ENCODE measurements at regions not wholly inside any gene's neighbourhood (a gene's known extent, or its start where the extent isn't known, plus 50 kb on each side); places are given as distances from the start of the nearest gene placed in this dataset.
A peak's percentile ranks its signal among the peaks of the same experiment; 100 is the strongest.

GRCh38 chr20:10921491-10922010 is 247.8 kb upstream of the JAG1 start:
- Histone ChIP-seq H3K27me3 (ENCODE audit: insufficient read depth, low read depth) (no peaks in the 10 kb centered on the region), H3K4me3 (IDR thresholded peaks at IDR 0.05; ENCODE audit: insufficient read depth, low read depth, low read length) (no peak overlapping the region), H3K36me3 (ENCODE audit: insufficient read depth) (no peaks in the 10 kb centered on the region), H3K4me1 (ENCODE audit: low read depth, poor library complexity, severe bottlenecking) (peaks cover 40% of the 10 kb centered on the region), H3K27ac (no peak overlapping the region), H2AFZ (ENCODE audit: low read depth) (no peak overlapping the region), H3K9ac (no peak overlapping the region), H3K4me2 (0 out of 2 replicates have a peak overlapping the region, but pooled peaks have one; percentile 61), H3K79me2 (ENCODE audit: insufficient read depth, low read depth) (no peaks in the 10 kb centered on the region), H4K20me1 (ENCODE audit: insufficient read depth) (no peaks in the 10 kb centered on the region)
- no peak for TF ChIP-seq CTCF (conservative IDR thresholded peaks at IDR 0.05; ENCODE audit: low read depth, low read length)

- Histone ChIP-seq H4K20me1 (ENCODE audit: insufficient read depth) (no peaks in the 10 kb centered on the region), H3K36me3 (ENCODE audit: insufficient read depth) (no peaks in the 10 kb centered on the region), H3K27ac (peak overlapping the region; percentile 76), H3K4me3 (IDR thresholded peaks at IDR 0.05; ENCODE audit: insufficient read depth, low read depth, low read length) (no peak overlapping the region), H3K9ac (peak overlapping the region; percentile 64; the same call in 1 of the 2 replicates), H2AFZ (ENCODE audit: low read depth) (peak overlapping the region; percentile 23; the same call in 1 of the 2 replicates), H3K79me2 (ENCODE audit: insufficient read depth, low read depth) (no peaks in the 10 kb centered on the region), H3K4me1 (ENCODE audit: low read depth, poor library complexity, severe bottlenecking) (peaks cover 40% of the 10 kb centered on the region), H3K4me2 (peak overlapping the region; percentile 61), H3K27me3 (ENCODE audit: insufficient read depth, low read depth) (no peaks in the 10 kb centered on the region)
- no peak for TF ChIP-seq CTCF (conservative IDR thresholded peaks at IDR 0.05; ENCODE audit: low read depth, low read length)
Measured at GRCh38 chr20:10922506-10922905, 248.7 kb upstream of the JAG1 start.

- Histone ChIP-seq H3K36me3 (ENCODE audit: insufficient read depth) (no peaks in the 10 kb centered on the region), H3K27me3 (ENCODE audit: insufficient read depth, low read depth) (no peaks in the 10 kb centered on the region), H3K4me1 (ENCODE audit: low read depth, poor library complexity, severe bottlenecking) (peaks cover 40% of the 10 kb centered on the region), H3K79me2 (ENCODE audit: insufficient read depth, low read depth) (no peaks in the 10 kb centered on the region), H3K4me2 (peak overlapping the region; percentile 61), H2AFZ (ENCODE audit: low read depth) (peak overlapping the region; percentile 23; the same call in 1 of the 2 replicates), H3K9ac (peak overlapping the region; percentile 64; the same call in 1 of the 2 replicates), H3K4me3 (IDR thresholded peaks at IDR 0.05; ENCODE audit: insufficient read depth, low read depth, low read length) (no peak overlapping the region), H4K20me1 (ENCODE audit: insufficient read depth) (no peaks in the 10 kb centered on the region), H3K27ac (peak overlapping the region; percentile 76)
- TF ChIP-seq CTCF (conservative IDR thresholded peaks at IDR 0.05; ENCODE audit: low read depth, low read length) = no peak
Measured at GRCh38 chr20:10922941-10923340, 249.1 kb upstream of the JAG1 start.

- H3K4me2 ChIP-seq = no peak overlapping the region
- no peaks in the 10 kb centered on the region for H3K27me3 ChIP-seq (ENCODE audit: insufficient read depth, low read depth)
- no peak for TF ChIP-seq CTCF (conservative IDR thresholded peaks at IDR 0.05; ENCODE audit: low read depth, low read length)
- no peak overlapping the region for H2AFZ ChIP-seq (ENCODE audit: low read depth)
- H3K27ac ChIP-seq = no peak overlapping the region
- H4K20me1 ChIP-seq (ENCODE audit: insufficient read depth) = no peaks in the 10 kb centered on the region
- no peak overlapping the region for H3K9ac ChIP-seq
- H3K79me2 ChIP-seq (ENCODE audit: insufficient read depth, low read depth) = no peaks in the 10 kb centered on the region
- H3K4me3 ChIP-seq (IDR thresholded peaks at IDR 0.05; ENCODE audit: insufficient read depth, low read depth, low read length) = no peak overlapping the region
- H3K4me1 ChIP-seq (ENCODE audit: low read depth, poor library complexity, severe bottlenecking) = peaks cover 40% of the 10 kb centered on the region
- H3K36me3 ChIP-seq (ENCODE audit: insufficient read depth) = no peaks in the 10 kb centered on the region
Measured at GRCh38 chr20:10924644-10925201, 250.9 kb upstream of the JAG1 start.

Measured in KMS-11 (cell line).